Right lobe of liver (tissue), 6 donors: ENCODE measurements at regions not wholly inside any gene's neighbourhood (a gene's known extent, or its start where the extent isn't known, plus 50 kb on each side); places are given as distances from the start of the nearest gene placed in this dataset.

Experiments
- ATAC-seq, 4 donors: fragments of 200-7000 bp; cut with Tn5 transposase; one replicate each; pipeline ENCODE4 v1.9.1; 2020; ENCODE audit warnings: mild to moderate bottlenecking in 4 of 4, moderate library complexity in 4 of 4
- DNase-seq, 3 donors: peaks; one replicate each; pipeline ENCODE4 v3.0.0-alpha.2; 2020
- H3K27ac ChIP-seq, 3 donors: fragments of 200-600 bp; one replicate each; pipeline ENCODE4 v1.8.0; 2022
- H3K27me3 ChIP-seq, 2 donors: fragments of 200-600 bp; one replicate each; pipeline ENCODE4 v1.8.0; 2022
- H3K36me3 ChIP-seq, 4 donors: fragments of 200-600 bp; sonication (generic) in 1 of 4; one replicate each; pipeline versions ENCODE4 v1.5.1 to v1.8.0; 2017 to 2022; ENCODE audit warnings: control low read depth in 1 of 4
- H3K4me1 ChIP-seq, 4 donors: fragments of 200-600 bp; sonication (generic) in 1 of 4; one replicate each; pipeline versions ENCODE4 v1.5.1 to v1.8.0; 2017 to 2022; ENCODE audit warnings: control low read depth in 1 of 4
- H3K4me3 ChIP-seq, 3 donors: fragments of 200-600 bp; one replicate each; pipeline ENCODE4 v1.8.0; 2022
- H3K9me3 ChIP-seq, 4 donors: fragments of 200-600 bp; sonication (generic) in 1 of 4; one replicate each; pipeline versions ENCODE4 v1.5.1 to v1.8.0; 2017 to 2022; ENCODE audit warnings: control low read depth in 1 of 4
- POLR2A ChIP-seq: fragments of 450-650 bp; IDR thresholded peaks from one replicate; pipeline ENCODE4 v1.6.1; 2017; ENCODE audit warnings: antibody characterized with exemption, mild to moderate bottlenecking
- WGBS: methylation state at CpG from one replicate; pipeline ENCODE4 v1.1.6; 2018; ENCODE audit warnings: low coverage, low lambda C conversion rate; ENCODE audit not compliant: insufficient coverage; ENCODE audit errors: missing lambda C conversion rate; 5-methylcytosine and 5-hydroxymethylcytosine counted together
- intact Hi-C, 2 donors: fragments of 100-400 bp; cut with DNase I; formaldehyde crosslinking; loops; one replicate each; pipeline versions ENCODE4 v1.11.2 to v1.14.1; 2022
- TF ChIP-seq, protein P1 (sequence below), 4 donors: fragments of 200-600 bp in 3 of 4; fragments of 450-650 bp in 1 of 4; IDR thresholded peaks; one replicate each; pipeline versions ENCODE4 v1.5.1 to v1.8.0; 2016 to 2022; ENCODE audit warnings: antibody characterized with exemption in 4 of 4, mild to moderate bottlenecking in 2 of 4
- donor health status: DM: no; HTN: yes; CAD: no.
- donor health status: DM: no; HTN: no; CAD: no.
- donor health status: DM: no; HTN: no; CAD: no.
- donor health status: DM: no; HTN: yes; CAD: no.
- donor health status: DM: no; HTN: yes; CAD: no.

DNA sequence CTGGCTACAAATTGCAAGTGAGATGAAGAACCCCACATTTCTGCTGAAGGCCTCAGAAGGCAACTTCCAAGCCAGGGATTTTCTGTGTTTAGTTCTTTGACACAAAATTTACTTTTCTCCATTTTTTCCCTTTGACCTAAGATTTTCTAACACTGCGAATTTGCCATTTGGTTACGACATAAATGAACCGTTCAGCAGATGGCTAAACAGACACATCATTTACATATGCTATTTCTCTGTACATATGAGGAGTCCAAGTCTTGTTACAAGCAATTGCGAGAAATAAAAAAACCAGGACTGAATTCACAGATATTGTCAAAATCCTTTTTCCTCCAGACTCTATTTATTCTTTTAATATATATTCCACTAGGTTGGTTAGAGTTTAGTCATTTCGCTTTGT, 978.6 kb downstream of the NLGN4X start:
- DNase-seq (no peak), ATAC-seq (no peak)
- 49% methylated on average over 5 of the region's 5 CpGs for WGBS
- no peaks in the 10 kb centered on the region for H3K4me1 ChIP-seq
- TF ChIP-seq POLR2A = no peak
- TF ChIP-seq, protein P1, sequence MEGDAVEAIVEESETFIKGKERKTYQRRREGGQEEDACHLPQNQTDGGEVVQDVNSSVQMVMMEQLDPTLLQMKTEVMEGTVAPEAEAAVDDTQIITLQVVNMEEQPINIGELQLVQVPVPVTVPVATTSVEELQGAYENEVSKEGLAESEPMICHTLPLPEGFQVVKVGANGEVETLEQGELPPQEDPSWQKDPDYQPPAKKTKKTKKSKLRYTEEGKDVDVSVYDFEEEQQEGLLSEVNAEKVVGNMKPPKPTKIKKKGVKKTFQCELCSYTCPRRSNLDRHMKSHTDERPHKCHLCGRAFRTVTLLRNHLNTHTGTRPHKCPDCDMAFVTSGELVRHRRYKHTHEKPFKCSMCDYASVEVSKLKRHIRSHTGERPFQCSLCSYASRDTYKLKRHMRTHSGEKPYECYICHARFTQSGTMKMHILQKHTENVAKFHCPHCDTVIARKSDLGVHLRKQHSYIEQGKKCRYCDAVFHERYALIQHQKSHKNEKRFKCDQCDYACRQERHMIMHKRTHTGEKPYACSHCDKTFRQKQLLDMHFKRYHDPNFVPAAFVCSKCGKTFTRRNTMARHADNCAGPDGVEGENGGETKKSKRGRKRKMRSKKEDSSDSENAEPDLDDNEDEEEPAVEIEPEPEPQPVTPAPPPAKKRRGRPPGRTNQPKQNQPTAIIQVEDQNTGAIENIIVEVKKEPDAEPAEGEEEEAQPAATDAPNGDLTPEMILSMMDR (IDR thresholded peaks at IDR 0.05) = no peak
- no peak overlapping the region for H3K4me3 ChIP-seq
- intact Hi-C loops = no loop called here
- no peaks in the 10 kb centered on the region for H3K27me3 ChIP-seq
- no peaks in the 10 kb centered on the region for H3K36me3 ChIP-seq
- no peak overlapping the region for H3K27ac ChIP-seq
- H3K9me3 ChIP-seq = no peaks in the 10 kb centered on the region

DNA sequence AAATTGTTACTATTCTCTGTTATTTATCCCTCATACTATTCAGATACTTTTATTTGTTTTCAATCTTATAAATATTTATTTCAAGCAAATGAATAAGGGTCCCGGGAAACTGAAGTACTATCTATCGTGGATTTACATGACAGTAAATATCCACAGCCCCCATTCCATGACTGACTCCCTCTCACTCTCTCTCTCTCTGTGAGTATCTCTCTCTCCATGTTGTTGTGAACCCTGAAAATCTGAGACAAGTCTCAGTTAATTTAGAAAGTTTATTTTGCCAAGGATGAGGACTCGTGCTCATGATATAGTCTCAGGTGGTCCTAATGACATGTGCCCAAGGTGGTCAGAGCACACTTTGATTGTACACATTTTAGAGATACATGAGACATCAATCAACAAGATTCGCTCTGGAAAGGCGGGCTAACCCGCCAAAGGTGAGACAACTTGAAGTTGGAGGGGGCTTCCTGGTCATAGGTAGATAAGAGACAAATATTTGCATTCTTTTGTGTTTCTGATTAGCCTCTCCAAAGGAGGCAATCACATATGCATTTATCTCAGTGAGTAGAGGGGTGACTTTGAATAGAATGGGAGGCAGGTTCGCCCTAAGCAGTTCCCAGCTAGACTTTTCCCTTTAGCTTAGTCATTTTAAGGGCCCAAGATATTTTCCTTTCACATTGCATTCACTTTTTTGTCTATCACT, 986.4 kb downstream of the NLGN4X start:
- H3K36me3 ChIP-seq = no peaks in the 10 kb centered on the region
- DNase-seq (no peak), ATAC-seq (no peak)
- no peaks in the 10 kb centered on the region for H3K27me3 ChIP-seq
- TF ChIP-seq, protein P1 (IDR thresholded peaks at IDR 0.05) = no peak
- TF ChIP-seq POLR2A = no peak
- no peak overlapping the region for H3K4me3 ChIP-seq
- no peaks in the 10 kb centered on the region for H3K9me3 ChIP-seq
- intact Hi-C loops = no loop called here
- no peaks in the 10 kb centered on the region for H3K4me1 ChIP-seq
- WGBS = 12% methylated on average over 6 of the region's 7 CpGs
- no peak overlapping the region for H3K27ac ChIP-seq

DNA sequence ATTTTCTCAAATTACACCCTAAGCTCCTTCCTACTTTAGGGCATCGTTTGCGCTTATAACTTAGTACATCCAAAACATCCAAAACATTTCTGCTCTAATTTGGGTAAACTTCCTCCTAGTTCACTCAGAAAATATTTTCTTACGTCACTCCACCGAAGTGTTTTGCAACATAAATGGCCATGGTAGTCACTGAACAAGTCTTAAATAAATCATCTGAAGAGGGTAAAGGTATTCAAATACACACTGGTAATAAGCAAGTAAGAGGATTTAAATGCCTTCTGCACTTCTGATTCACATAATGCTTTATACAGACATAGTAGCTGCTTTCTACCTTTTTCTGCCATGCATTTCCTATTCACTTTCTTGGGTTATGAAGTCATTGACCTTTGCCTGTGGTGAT, 991.9 kb downstream of the NLGN4X start:
- Histone ChIP-seq H3K4me1 (no peaks in the 10 kb centered on the region), H3K9me3 (no peaks in the 10 kb centered on the region), H3K27ac (no peak overlapping the region), H3K27me3 (no peaks in the 10 kb centered on the region), H3K4me3 (no peak overlapping the region), H3K36me3 (no peaks in the 10 kb centered on the region)
- 60% methylated on average over 4 of the region's 4 CpGs for WGBS
- no peak for ATAC-seq
- no peak for DNase-seq
- intact Hi-C loops = no loop called here
- TF ChIP-seq POLR2A = no peak
- TF ChIP-seq, protein P1 (IDR thresholded peaks at IDR 0.05) = no peak

DNA sequence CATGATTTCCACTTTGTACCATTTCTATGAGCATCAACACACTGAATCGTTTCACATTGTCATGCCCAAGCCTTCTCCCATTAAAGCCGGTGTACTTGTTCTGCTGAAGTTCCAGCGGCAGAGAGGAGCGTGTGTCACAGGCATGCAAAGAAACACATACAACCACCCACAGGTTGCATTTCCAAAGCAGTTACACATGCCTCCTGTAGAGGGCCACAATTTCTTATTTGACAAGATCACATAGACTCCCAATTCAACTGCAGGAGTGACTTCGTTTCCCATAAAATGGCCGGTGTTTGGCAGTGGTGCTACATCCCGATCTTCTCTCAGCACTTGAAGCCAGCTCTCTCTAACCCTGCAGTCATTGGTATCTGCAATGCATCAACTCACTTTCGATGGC, 992.6 kb downstream of the NLGN4X start:
- no peak for DNase-seq
- Histone ChIP-seq H3K9me3 (no peaks in the 10 kb centered on the region), H3K4me1 (no peaks in the 10 kb centered on the region), H3K4me3 (no peak overlapping the region), H3K36me3 (no peaks in the 10 kb centered on the region), H3K27me3 (no peaks in the 10 kb centered on the region), H3K27ac (no peak overlapping the region)
- no peak for TF ChIP-seq POLR2A
- TF ChIP-seq, protein P1 (IDR thresholded peaks at IDR 0.05) = peak in 1 of 4 donors; percentile 9
- 51% methylated on average over 7 of the region's 8 CpGs for WGBS
- intact Hi-C loops = no loop called here
- no peak for ATAC-seq
